Gastroesophageal sphincter (tissue), 4 donors: ENCODE measurements at regions not wholly inside any gene's neighbourhood (a gene's known extent, or its start where the extent isn't known, plus 50 kb on each side); places are given as distances from the start of the nearest gene placed in this dataset.

Source experiments
- ATAC-seq: fragments of 150-250 bp; one replicate; pipeline ENCODE4 v1.9.1; 2016; ENCODE audit warnings: mild to moderate bottlenecking, moderate library complexity
- H3K27ac ChIP-seq, 4 donors: fragments of 200-600 bp; sonication (generic) in 3 of 4; 1 replicate in 3 of 4; 2 replicates in 1 of 4; pipeline ENCODE4 v1.5.1; 2016 to 2019
- H3K27me3 ChIP-seq: fragments of 200-600 bp; sonication (generic); one replicate; pipeline ENCODE4 v1.5.1; 2019
- H3K36me3 ChIP-seq, 2 donors: fragments of 200-600 bp; sonication (generic); one replicate each; pipeline ENCODE4 v1.5.1; 2019; ENCODE audit warnings: control low read depth in 1 of 2
- H3K4me1 ChIP-seq, 3 donors: fragments of 200-600 bp; sonication (generic); 1 replicate in 2 of 3; 2 replicates in 1 of 3; pipeline ENCODE4 v1.5.1; 2016 to 2019; ENCODE audit warnings: control low read depth in 2 of 3
- H3K4me3 ChIP-seq, 2 donors: fragments of 200-600 bp; sonication (generic); one replicate each; pipeline ENCODE4 v1.5.1; 2019; ENCODE audit warnings: mild to moderate bottlenecking in 1 of 2, moderate library complexity in 1 of 2
- H3K9me3 ChIP-seq, 3 donors: fragments of 200-600 bp; sonication (generic); one replicate each; pipeline ENCODE4 v1.5.1; 2017 to 2019; ENCODE audit warnings: control low read depth in 2 of 3
- EP300 ChIP-seq: sonication (generic); formaldehyde crosslinking; IDR thresholded peaks from one replicate; pipeline ENCODE4 v1.6.1; 2017; ENCODE audit warnings: antibody characterized with exemption, mild to moderate bottlenecking
- POLR2A ChIP-seq, 2 donors: fragments of 450-650 bp; IDR thresholded peaks; one replicate each; pipeline ENCODE4 v1.6.1; 2017; ENCODE audit warnings: antibody characterized with exemption in 2 of 2, mild to moderate bottlenecking in 2 of 2, moderate library complexity in 1 of 2
- POLR2AphosphoS5 ChIP-seq: sonication (generic); formaldehyde crosslinking; IDR thresholded peaks from one replicate; pipeline ENCODE4 v1.6.1; 2017; ENCODE audit warnings: antibody characterized with exemption
- WGBS, 2 donors: methylation state at CpG; one replicate each; pipeline ENCODE4 v1.1.5; 2018; ENCODE audit warnings: low coverage in 1 of 2; 5-methylcytosine and 5-hydroxymethylcytosine counted together
- TF ChIP-seq, protein P1 (sequence below), 4 experiments: fragments of 200-600 bp in 2 of 4; fragments of 450-650 bp in 2 of 4; sonication (generic) in 1 of 4; IDR thresholded peaks; one replicate each; pipeline ENCODE4 v1.5.1; 2017 to 2019; ENCODE audit warnings: antibody characterized with exemption in 4 of 4, mild to moderate bottlenecking in 2 of 4, moderate library complexity in 2 of 4

GRCh38 chrX:39889704-39890103 lies 208.1 kb downstream of the BCOR start:
- Histone ChIP-seq H3K4me3 (no peak overlapping the region), H3K27me3 (no peaks in the 10 kb centered on the region), H3K27ac (no peak overlapping the region), H3K36me3 (no peaks in the 10 kb centered on the region), H3K9me3 (no peaks in the 10 kb centered on the region), H3K4me1 (no peaks in the 10 kb centered on the region)
- no peak for ATAC-seq
- TF ChIP-seq POLR2A (IDR thresholded peaks at IDR 0.05) (no peak), POLR2AphosphoS5 (no peak), EP300 (no peak)
- TF ChIP-seq, protein P1, sequence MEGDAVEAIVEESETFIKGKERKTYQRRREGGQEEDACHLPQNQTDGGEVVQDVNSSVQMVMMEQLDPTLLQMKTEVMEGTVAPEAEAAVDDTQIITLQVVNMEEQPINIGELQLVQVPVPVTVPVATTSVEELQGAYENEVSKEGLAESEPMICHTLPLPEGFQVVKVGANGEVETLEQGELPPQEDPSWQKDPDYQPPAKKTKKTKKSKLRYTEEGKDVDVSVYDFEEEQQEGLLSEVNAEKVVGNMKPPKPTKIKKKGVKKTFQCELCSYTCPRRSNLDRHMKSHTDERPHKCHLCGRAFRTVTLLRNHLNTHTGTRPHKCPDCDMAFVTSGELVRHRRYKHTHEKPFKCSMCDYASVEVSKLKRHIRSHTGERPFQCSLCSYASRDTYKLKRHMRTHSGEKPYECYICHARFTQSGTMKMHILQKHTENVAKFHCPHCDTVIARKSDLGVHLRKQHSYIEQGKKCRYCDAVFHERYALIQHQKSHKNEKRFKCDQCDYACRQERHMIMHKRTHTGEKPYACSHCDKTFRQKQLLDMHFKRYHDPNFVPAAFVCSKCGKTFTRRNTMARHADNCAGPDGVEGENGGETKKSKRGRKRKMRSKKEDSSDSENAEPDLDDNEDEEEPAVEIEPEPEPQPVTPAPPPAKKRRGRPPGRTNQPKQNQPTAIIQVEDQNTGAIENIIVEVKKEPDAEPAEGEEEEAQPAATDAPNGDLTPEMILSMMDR (IDR thresholded peaks at IDR 0.05) = no peak
- no CpG with 5 or more reads among the region's 1 CpG for WGBS, 2 donors

- ATAC-seq = no peak
- H3K27ac ChIP-seq = no peak overlapping the region
- H3K36me3 ChIP-seq = no peaks in the 10 kb centered on the region
- no peak overlapping the region for H3K4me3 ChIP-seq
- 65 to 66% methylated on average over 2 to 8 of the region's 8 CpGs for WGBS, 2 donors
- no peak for TF ChIP-seq POLR2AphosphoS5
- TF ChIP-seq EP300 = no peak
- no peak for TF ChIP-seq POLR2A (IDR thresholded peaks at IDR 0.05)
- no peaks in the 10 kb centered on the region for H3K4me1 ChIP-seq
- H3K9me3 ChIP-seq = no peaks in the 10 kb centered on the region
- no peaks in the 10 kb centered on the region for H3K27me3 ChIP-seq
Observed at GRCh38 chrX:39890807-39891206, 207.0 kb downstream of the BCOR start.

DNA sequence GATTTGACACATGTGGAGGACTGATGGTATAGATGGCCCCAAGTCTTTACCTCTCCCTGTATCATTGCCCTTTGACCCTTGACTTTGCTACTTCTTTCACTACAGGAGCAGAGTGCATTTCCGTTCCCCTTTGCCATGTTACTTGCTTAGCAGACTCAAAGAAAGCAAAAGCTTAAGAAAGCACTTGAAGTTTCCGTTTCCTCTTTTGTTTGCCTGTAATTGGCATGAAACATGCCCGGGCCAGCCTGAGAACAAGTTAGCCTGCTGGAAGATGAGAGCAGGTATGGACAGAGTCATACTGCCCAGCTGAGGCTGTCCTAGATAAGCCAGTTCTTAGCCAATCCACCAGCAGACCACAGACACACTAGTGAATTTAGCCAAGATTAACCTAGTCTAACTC lies 206.0 kb downstream of the BCOR start:
- WGBS, 2 donors = 75% methylated on average over 2 of the region's 3 CpGs; no CpG with 5 or more reads in 1 of the 2 donors
- TF ChIP-seq EP300 = no peak
- TF ChIP-seq POLR2A (IDR thresholded peaks at IDR 0.05) = no peak
- TF ChIP-seq POLR2AphosphoS5 = no peak
- TF ChIP-seq, protein P1 (IDR thresholded peaks at IDR 0.05) = no peak

GRCh38 chrX:39893417-39894338 lies 204.1 kb downstream of the BCOR start:
- Histone ChIP-seq H3K27ac (no peak overlapping the region), H3K4me3 (no peak overlapping the region), H3K4me1 (peaks cover 0 to 14% (median 0%) of the 10 kb centered on the region in 3 donors), H3K27me3 (no peaks in the 10 kb centered on the region), H3K9me3 (no peaks in the 10 kb centered on the region), H3K36me3 (no peaks in the 10 kb centered on the region)
- 94% methylated on average over 4 of the region's 12 CpGs; no CpG with 5 or more reads in 1 of the 2 donors for WGBS, 2 donors
- TF ChIP-seq EP300 = no peak
- TF ChIP-seq, protein P1 (IDR thresholded peaks at IDR 0.05) = no peak
- no peak for TF ChIP-seq POLR2AphosphoS5
- no peak for TF ChIP-seq POLR2A (IDR thresholded peaks at IDR 0.05)
- ATAC-seq = no peak

More for the DNA sequence above, 206.0 kb downstream of the BCOR start:
- Histone ChIP-seq H3K4me3 (no peak overlapping the region), H3K36me3 (no peaks in the 10 kb centered on the region), H3K27ac (no peak overlapping the region), H3K9me3 (no peaks in the 10 kb centered on the region), H3K4me1 (peaks cover 0 to under 1% (median 0%) of the 10 kb centered on the region in 3 donors), H3K27me3 (no peaks in the 10 kb centered on the region)
- no peak for ATAC-seq

DNA sequence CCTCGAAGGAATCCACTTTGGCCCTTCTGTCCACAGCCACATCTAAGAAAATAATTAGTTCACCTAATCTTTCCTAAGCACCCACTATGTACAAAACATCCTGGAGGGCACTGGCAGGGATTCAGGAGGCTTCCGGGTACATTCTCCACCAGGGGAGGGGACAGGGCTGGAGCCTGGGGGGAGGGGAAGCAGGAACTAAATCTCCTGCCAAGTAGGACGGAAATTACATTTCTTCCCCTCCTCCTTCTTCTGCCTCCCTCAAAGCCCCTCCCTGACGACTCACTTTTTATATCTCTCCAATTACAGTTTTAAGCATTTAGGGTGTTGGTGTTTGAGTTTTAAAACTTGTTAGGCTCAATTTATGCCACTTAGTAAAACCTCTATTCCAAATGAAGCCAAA lies 203.1 kb downstream of the BCOR start:
- no peaks in the 10 kb centered on the region for H3K9me3 ChIP-seq
- H3K4me1 ChIP-seq = peaks cover 0 to 14% (median 0%) of the 10 kb centered on the region in 3 donors
- no peak overlapping the region for H3K4me3 ChIP-seq
- peak overlapping the region in 1 of 4 donors; percentile 20 for H3K27ac ChIP-seq
- no peaks in the 10 kb centered on the region for H3K36me3 ChIP-seq
- TF ChIP-seq, protein P1 (IDR thresholded peaks at IDR 0.05) = no peak
- TF ChIP-seq POLR2AphosphoS5 (no peak), POLR2A (IDR thresholded peaks at IDR 0.05) (no peak), EP300 (no peak)
- H3K27me3 ChIP-seq = no peaks in the 10 kb centered on the region
- ATAC-seq = no peak
- 50 to 81% methylated on average over 1 to 2 of the region's 4 CpGs for WGBS, 2 donors
